Mesothelial cell of epicardium (in vitro differentiated cells): ENCODE measurements at regions not wholly inside any gene's neighbourhood (a gene's known extent, or its start where the extent isn't known, plus 50 kb on each side); places are given as distances from the start of the nearest gene placed in this dataset.

ENCODE experiments used
- DNase-seq, 2 experiments: peaks; one replicate each; pipeline ENCODE4 v3.0.0; 2021; ENCODE audit warnings: low spot score in 2 of 2; ENCODE audit not compliant: unreplicated experiment in 2 of 2
- H3K27ac Mint-ChIP-seq: 2 replicates; pipeline ENCODE4 v1.8.0; 2021; ENCODE audit warnings: mixed read lengths
- H3K27me3 Mint-ChIP-seq: 2 replicates; pipeline ENCODE4 v1.8.0; 2021; ENCODE audit warnings: low read depth, mixed read lengths
- H3K36me3 Mint-ChIP-seq: 2 replicates; pipeline ENCODE4 v1.8.0; 2021; ENCODE audit warnings: mixed read lengths
- H3K4me1 Mint-ChIP-seq: 2 replicates; pipeline ENCODE4 v1.8.0; 2021; ENCODE audit warnings: mixed read lengths
- H3K4me3 Mint-ChIP-seq: 2 replicates; pipeline ENCODE4 v1.8.0; 2021; ENCODE audit warnings: mild to moderate bottlenecking, moderate library complexity, mixed read lengths
- H3K9me3 Mint-ChIP-seq: 2 replicates; pipeline ENCODE4 v1.8.0; 2021; ENCODE audit warnings: mixed read lengths
- TF ChIP-seq, protein P1 (sequence below): fragments of 200-600 bp; sonication (generic); IDR thresholded peaks from one replicate; pipeline ENCODE4 v1.5.0; 2021; ENCODE audit warnings: antibody characterized with exemption; ENCODE audit not compliant: unreplicated experiment

DNA sequence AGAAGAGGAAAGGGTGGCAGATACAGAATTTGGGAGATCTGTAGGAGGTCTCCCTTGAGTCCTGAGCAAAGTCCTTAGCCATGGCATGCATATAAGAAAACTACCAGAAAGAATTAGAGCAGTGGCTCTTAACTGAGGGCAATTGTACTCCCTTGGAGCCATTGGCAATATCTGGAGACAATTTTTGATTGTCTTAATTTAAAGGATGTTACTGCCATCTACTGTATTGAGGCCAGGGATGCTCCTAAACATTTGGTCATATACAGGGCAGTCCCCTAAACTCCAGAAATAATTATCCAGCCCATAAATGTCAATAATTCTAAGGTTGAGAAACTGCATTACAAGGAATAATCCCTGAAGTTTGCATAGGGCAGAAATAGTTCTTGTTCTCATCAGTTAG, 136.4 kb upstream of the ODAD2 start:
- Mint-ChIP-seq H3K4me3 (no peak overlapping the region), H3K4me1 (no peaks in the 10 kb centered on the region), H3K36me3 (peaks cover 46% of the 10 kb centered on the region), H3K9me3 (peaks cover 50% of the 10 kb centered on the region), H3K27ac (no peak overlapping the region), H3K27me3 (no peaks in the 10 kb centered on the region)
- TF ChIP-seq, protein P1, sequence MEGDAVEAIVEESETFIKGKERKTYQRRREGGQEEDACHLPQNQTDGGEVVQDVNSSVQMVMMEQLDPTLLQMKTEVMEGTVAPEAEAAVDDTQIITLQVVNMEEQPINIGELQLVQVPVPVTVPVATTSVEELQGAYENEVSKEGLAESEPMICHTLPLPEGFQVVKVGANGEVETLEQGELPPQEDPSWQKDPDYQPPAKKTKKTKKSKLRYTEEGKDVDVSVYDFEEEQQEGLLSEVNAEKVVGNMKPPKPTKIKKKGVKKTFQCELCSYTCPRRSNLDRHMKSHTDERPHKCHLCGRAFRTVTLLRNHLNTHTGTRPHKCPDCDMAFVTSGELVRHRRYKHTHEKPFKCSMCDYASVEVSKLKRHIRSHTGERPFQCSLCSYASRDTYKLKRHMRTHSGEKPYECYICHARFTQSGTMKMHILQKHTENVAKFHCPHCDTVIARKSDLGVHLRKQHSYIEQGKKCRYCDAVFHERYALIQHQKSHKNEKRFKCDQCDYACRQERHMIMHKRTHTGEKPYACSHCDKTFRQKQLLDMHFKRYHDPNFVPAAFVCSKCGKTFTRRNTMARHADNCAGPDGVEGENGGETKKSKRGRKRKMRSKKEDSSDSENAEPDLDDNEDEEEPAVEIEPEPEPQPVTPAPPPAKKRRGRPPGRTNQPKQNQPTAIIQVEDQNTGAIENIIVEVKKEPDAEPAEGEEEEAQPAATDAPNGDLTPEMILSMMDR: no peak
- no peak for DNase-seq

DNA sequence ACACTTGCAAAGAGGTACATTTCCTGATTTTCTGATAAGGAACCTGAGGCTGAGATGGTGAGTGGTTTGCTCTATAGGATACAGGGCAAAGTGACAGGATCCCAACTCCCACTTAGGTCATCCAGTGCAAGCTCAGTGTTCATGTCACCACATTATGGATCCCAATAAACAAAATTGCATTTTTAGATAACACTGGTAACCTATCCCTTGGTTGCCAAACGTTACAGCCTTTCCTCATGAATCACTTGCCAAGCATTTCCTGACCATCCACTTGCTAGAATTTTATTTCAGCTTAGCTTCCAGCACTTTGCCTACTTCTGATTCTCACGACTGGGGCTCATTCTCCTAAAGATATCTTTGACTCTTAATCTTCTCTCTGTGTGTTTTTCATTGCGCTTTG, 131.4 kb upstream of the ODAD2 start:
- Mint-ChIP-seq H3K36me3 (peaks cover 40% of the 10 kb centered on the region), H3K4me3 (no peak overlapping the region), H3K27ac (no peak overlapping the region), H3K27me3 (no peaks in the 10 kb centered on the region), H3K9me3 (peaks cover 37% of the 10 kb centered on the region), H3K4me1 (no peaks in the 10 kb centered on the region)
- no peak for DNase-seq
- TF ChIP-seq, protein P1: no peak

DNA sequence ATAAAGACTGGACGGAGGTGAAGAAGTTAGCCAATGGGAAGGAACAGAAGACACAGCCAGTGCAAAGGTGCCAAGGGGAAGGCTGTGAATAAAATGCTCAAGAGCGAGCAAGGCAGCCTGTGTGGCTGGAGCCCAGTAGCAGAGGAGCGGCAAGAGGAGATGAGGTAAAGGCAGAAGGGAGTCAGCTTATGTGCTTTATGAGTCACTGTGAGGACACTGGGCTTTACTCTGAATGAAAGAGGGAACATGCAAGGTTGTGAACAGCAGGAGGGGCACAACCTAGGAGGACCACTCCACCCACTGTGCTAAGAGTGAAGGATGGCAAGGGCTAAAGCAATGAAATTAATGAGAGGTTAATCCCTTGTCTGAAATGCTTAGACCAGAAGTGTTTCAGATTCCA, 129.0 kb upstream of the ODAD2 start:
- DNase-seq: no peak
- H3K27me3 Mint-ChIP-seq: no peaks in the 10 kb centered on the region
- no peak overlapping the region for H3K4me3 Mint-ChIP-seq
- TF ChIP-seq, protein P1: no peak
- peaks cover 23% of the 10 kb centered on the region for H3K9me3 Mint-ChIP-seq
- H3K4me1 Mint-ChIP-seq: no peaks in the 10 kb centered on the region
- no peak overlapping the region for H3K27ac Mint-ChIP-seq
- peaks cover 35% of the 10 kb centered on the region for H3K36me3 Mint-ChIP-seq

DNA sequence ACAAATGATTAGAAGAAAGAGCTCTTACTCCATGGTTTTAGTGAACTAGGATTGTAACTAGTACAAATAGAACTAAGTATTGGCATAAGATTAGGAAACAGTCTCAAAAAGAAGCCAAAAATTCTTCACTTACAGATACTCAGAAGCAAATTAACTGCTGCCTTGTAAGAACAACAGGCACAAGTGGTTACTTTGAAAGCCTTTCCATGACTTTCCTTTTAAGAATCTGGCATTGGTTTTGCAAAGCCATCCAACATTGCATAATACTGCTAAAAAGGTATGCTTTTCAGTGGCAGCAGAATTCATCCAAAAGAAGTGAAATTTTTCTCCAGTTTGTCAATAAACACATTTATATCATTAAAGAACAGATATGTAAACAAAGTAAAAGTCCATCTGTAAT, 126.8 kb upstream of the ODAD2 start:
- TF ChIP-seq, protein P1: no peak
- DNase-seq: no peak
- H3K9me3 Mint-ChIP-seq: peaks cover 20% of the 10 kb centered on the region
- peaks cover 35% of the 10 kb centered on the region for H3K36me3 Mint-ChIP-seq
- peaks cover 3% of the 10 kb centered on the region for H3K4me1 Mint-ChIP-seq
- no peaks in the 10 kb centered on the region for H3K27me3 Mint-ChIP-seq
- H3K27ac Mint-ChIP-seq: no peak overlapping the region
- H3K4me3 Mint-ChIP-seq: no peak overlapping the region

DNA sequence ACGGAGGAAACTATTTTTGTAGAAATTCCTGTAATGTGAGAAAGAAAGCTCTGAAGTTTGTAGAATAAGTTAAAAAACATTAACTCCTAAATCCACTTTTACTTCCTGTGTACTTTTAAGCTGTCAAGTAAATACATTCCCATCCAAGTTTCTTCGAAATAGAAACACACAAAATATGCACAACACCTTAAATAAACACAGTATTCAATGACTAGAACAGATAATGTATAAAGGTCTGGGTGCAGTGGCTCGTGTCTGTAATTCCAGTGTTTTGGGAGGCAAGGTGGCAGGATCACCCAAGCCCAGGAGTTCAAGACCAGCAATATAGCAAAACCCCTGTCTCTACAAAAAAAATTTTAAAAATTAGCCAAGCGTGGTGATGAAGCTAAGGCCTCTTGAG, 121.9 kb upstream of the ODAD2 start:
- peaks cover 26% of the 10 kb centered on the region for H3K4me1 Mint-ChIP-seq
- peak overlapping the region; percentile 73 for H3K27ac Mint-ChIP-seq
- TF ChIP-seq, protein P1: no peak
- no peak overlapping the region for H3K4me3 Mint-ChIP-seq
- no peaks in the 10 kb centered on the region for H3K9me3 Mint-ChIP-seq
- peaks cover 15% of the 10 kb centered on the region for H3K36me3 Mint-ChIP-seq
- DNase-seq: no peak
- H3K27me3 Mint-ChIP-seq: no peaks in the 10 kb centered on the region
